Stimulated activated CD4-positive, alpha-beta T cell treated with anti-CD3 and anti-CD28 coated beads, Interleukin-15, amount 100 ng/mL, for 48 hours (primary cell): ENCODE measurements at regions not wholly inside any gene's neighbourhood (a gene's known extent, or its start where the extent isn't known, plus 50 kb on each side); places are given as distances from the start of the nearest gene placed in this dataset.
A peak's percentile ranks its signal among the peaks of the same experiment; 100 is the strongest.
"Not testable (repeated sequence)": the region's sequence is repeated elsewhere in the genome, so short reads cannot be mapped to it uniquely, and the experiment has no call there.

Experiments used
- DNase-seq, 2 donors: peaks; one replicate each; pipeline ENCODE4 v3.0.0-alpha.2; 2020; ENCODE audit warnings: low read depth in 2 of 2

DNA sequence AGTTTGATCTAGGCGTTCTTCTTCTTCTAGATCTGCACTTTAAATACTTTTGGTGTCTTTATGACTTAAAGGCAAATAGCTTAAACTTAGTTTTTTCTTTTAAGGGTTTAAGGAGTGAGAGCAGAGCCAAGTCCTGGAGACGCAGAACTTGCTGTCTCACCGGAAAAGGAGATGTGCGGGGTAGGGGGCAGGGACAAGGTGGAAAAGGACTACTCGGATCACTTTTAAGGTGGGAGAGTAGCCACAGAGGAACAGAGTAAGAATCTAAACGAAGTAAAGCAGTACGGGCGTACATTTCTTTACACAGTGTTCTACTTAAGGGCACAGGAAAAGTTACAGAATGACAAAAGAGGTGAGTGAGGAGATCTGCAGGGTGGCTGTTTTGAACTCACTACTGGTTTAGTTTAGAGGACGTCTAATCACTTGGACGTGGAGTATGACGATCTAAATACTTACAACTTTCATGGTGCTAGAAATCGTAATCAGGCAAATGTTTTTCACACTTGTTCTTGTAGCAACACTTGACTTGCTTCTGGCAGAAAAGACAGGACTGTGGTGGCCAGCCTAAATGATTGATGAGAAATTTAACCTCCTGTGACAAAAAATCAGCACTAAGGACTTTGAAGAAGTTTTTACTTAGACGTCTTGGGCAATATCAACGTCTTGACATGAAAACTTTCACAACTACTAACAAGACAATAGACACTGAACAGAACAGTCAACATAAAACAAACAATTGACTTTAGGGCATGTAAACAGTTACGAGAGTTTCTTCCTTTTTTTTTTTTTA lies 127.0 kb downstream of the ART5 start:
- not testable (repeated sequence) for DNase-seq

DNA sequence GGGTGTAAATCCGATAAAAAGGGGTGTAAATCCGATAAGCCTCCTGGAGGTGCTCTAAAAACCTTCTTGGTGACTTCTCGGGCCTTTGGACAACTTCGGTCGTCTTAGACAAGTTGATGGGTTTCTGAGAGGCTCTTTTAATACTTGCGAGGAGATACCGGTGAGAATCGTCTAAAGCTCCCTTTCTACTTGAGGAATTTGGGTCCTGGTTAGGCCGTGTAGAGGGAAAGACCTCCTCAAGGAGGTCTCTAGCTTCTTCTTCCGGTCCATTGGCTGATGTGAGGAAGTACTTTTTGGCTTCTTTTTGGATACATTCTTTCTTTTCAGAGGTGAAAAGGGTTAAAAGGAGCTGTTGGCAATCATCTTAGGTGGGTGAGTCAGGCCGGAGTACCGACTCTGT lies 128.5 kb downstream of the ART5 start:
- not testable (repeated sequence) for DNase-seq

DNA sequence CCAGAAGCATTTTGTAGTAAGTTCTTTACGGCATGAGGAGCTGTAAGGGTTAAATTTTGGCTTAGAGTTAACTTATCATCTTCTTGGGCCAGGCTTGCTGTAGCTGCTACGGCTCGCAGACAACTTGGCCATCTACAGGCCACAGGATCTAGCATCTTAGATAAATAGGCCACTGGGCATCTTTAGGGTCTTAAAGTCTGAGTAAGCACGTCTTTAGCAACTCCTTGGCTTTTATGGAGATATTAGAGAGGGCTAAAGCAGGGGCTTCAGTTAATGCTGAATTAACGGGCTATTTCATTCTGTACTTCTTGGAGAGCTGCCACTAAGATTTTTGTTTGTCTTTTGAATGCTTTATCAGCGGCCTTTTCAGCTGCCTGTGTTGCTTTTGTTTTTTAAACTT lies 129.0 kb downstream of the ART5 start:
- DNase-seq: not testable (repeated sequence)

DNA sequence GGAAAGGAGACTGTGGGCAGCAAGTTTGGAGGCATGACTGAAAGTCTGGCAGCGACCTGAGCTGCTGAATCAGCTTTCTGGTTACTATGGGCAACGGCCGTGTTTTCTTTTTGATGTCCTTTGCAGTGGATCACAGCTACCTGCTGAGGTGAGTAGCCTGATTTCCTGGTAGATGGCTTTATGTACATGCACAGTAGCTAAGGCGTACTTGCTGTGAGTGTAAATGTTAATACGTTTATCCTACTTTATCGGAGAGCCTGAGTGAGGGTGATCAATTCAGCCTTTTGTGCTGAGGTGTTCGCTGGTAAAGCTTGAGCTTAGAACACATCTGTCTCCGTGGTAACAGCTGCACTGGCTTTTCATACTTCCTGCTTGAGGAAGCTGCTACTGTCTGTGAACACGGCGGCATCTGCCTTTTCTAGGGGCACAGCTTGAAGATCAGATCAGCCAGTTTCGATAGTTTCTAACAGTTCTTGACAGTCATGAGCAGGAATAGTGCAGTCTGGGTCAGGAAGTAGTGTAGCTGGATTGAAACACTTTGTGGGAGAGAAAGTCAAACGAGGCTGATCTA lies 129.6 kb downstream of the ART5 start:
- peak; percentile 8 to 39 for DNase-seq

DNA sequence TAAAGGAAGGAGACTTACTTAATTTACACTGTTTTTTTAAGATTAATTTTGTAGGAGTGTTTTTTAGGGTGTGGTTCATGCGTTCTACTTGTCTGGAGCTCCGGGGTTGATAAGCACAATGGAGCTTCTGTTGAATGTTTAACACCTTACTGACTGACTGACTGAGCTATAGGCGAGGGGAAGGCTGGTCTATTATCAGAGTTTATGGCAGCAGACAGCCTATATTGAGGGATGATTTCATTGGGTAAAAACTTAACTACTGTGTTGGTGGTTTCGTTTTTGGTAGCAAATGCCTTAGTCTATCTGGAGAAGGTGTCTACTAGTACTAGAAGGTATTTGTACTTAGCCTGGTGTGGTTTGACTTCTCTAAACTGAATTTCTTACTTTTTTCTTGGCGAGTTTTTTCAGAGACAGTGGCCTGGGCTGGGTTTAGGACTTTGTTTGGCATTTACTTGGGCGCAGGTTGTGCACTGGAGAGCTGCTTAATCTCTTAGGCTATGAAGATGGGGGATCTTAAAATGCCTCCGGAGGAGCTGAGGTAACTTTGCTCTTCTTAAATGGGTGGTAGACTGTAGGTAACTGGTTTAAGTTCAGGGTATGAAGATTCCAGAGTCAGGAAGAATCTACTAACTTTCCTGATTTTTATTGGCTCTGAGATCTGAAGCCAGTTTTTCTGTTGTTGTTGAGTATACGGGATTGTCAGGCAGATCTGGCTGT lies 130.2 kb downstream of the ART5 start:
- DNase-seq: not testable (repeated sequence)

DNA sequence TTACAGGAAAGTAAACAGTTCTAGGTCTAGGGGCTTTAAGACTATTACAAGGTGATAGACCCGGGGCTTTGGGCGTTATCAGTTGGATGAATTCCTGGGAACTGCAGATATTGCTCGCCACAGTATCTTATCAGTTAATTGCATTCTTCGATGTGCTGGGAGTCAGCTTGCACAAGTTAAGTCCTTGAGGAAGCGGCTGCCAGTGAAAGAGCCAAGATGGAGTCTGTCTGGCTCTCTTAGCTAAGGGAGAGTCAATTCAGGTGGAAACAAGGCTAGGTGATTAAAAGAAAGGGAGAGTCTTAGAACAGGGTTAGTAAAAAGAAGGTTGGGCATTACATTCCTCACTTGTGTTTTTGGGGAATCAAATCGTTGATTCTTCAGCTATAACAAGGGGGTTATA lies 130.6 kb upstream of the ZNF195 start:
- DNase-seq: not testable (repeated sequence)

DNA sequence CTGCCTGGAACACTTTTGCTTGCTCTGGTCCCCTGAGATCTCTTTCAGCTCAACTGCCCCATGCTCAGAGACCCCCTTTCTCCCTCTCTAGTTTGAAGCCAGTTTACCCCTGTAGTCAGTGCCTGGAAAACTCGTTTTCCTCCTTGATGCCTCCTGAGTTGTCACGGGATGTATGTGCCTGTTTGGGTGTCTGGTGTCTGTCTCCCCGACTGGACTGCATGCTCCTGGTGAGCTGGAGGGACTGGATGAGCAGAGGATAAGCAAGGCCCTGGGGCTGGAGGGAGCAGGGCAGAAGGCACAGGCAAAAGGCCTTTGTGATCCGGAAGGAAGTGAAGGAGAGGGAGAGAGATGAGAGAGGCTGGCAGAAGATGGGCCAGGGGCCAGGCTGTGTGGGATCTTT lies 120.3 kb upstream of the ZNF195 start:
- DNase-seq: not testable (repeated sequence)

DNA sequence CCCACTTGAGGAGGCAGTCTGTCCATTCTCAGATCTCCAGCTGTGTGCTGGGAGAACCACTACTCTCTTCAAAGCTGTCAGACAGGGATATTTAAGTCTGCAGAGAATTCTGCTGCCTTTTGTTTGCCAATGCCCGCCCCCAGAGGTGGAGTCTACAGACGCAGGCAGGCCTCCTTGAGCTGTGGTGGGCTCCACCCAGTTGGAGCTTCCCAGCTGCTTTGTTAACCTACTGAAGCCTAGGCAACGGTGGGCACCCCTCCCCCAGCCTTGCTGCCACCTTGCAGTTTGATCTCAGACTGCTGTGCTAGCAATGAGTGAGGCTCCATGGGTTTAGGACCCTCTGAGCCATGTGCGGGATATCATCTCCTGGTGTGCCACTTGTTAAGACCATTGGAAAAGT lies 119.4 kb upstream of the ZNF195 start:
- DNase-seq: not testable (repeated sequence)

DNA sequence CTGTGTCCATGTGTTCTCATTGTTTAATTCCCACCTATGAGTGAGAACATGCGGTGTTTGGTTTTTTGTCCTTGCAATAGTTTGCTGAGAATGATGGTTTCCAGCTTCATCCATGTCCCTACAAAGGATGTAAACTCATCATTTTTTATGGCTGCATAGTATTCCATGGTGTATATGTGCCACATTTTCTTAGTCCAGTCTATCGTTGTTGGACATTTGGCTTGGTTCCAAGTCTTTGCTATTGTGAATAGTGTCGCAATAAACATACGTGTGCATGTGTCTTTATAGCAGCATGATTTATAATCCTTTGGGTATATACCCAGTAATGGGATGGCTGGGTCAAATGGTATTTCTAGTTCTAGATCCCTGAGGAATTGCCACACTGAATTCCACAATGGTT lies 114.2 kb upstream of the ZNF195 start:
- DNase-seq: not testable (repeated sequence)

DNA sequence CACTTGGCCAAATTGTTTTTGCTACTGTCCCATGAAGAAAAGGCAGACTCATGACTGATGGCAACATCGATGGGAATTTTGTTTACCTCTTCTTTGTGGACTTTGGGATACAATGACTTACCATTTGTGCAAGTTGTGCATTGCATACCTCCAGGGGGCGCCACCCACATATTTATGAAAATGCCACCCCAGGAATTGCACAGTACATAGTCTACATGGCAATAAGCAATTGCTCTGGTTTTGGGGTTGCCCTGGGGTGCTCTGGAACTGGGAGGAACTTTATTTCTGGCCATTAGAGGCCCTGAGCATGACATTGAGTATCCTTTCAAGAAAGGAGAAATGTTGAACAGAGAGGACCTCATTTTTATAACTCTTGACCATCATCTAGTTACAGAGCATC lies 109.1 kb upstream of the ZNF195 start:
- DNase-seq: not testable (repeated sequence)

DNA sequence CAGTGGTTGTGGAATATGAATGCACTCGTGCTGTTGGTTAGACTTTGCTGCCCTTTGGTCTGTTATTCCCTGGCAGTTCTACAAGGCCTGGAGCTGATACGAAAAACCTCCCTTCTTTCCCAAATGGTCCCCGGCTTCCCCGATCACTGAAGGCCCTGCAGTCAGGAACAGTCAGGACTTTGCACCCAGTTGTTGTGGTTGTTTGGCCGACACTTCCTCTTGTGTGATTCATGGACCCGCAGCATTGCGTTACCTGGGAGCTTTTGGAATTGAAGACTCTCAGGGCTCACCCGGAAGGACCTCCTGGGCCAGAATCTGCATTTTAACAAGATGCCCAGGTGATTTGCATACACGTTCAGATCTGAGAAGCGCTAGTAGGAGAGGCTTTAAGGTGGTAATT lies 106.8 kb upstream of the ZNF195 start:
- DNase-seq: not testable (repeated sequence)

DNA sequence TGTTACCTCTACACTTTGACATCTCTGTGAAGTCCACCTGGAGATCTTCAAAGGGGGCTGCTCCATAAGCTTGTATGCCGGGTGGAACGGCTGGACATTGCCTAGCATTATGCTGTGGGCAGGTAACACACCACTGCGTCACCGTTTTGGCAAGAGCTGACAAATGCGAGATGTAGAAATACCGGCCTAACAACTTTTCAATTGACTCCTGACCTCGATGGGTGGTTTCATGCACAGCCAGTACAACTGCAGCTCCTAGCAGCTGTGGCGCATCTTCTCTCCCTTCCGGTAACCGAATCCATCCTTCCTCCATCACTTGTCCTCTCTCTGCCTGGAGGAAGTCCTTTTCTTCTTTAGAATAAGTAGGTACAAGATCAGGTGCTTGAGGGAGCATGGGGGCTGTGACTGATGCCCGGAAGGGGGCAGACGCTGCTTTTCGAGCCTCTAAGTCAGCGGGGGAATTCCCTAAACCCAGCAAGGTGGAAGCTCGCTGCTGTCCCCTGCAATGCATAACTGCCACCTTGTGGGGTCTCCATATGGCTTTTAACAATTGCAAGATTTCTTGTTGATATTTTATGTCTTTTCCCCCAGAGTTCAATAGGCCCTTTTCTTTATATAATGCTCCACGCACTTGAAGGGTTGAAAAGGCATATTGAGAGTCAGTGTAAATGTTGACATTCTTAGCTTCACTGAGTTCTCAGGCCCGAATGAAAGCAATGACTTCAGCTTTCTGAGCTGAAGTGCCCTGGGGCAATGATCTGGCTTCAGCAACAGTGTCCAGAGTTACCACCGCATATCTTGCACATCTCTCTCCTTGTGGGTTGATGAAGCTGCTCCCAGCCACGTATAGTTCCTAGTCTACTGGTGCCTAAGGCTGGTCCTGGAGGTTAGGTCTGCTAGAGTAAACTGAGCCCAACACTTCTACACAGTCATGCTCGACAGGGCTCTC lies 98.3 kb upstream of the ZNF195 start:
- DNase-seq: not testable (repeated sequence)

DNA sequence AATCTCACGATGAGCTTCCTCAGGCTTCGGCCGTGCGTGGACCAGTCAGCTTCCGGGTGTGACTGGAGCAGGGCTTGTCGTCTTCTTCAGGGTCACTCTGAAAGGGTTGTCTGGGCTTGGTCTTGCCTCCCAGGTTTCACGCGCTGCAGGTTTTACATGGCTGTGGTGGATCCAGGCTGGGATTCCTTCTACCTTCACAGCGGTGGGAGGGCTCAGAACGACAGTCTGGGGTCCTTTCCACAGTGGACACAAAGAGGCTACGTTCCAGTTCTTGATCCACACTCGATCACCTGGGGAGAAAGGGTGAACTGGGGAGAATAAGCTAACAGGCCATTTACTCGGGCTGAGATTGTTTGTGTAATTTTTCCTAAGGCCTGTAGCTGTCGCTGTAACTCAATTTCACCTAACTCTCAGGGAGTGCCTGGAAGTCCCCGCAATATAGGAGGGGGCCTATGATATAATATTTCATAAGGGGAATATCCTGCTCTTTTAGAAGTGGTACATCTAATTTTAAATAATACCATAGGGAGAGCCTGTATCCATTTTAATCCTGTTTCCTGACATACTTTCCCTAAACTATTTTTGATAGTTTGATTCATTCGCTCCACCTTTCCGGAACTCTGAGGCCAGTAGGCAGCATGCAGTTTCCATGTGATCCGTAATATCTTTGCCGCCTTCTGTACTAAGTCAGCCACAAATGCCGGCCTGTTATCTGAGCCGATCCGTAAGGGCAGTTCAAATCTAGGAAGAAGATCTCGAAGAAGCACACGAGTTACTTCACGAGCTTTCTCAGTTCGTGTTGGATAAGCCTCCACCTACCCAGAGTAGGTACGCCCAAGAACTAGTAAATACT lies 97.4 kb upstream of the ZNF195 start:
- DNase-seq: not testable (repeated sequence)

DNA sequence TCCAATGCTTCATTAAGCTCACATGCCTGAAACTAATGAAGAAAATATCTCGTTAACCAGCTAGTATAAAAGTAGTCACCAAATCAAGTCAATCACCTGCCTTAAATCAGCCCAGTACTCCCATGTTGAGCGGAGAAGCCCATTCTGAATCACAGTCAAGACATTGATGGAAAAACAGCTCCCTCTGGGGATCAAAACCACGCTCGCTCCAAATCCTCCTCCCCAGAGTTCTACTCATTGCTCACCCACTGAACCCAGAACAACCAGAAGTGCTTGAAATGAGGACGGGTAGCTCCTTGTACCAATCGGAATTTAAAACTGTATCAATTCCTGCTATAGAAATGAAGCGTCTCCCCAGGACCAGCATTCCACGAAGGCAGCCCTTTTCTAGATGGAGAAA lies 90.0 kb upstream of the ZNF195 start:
- not testable (repeated sequence) for DNase-seq

DNA sequence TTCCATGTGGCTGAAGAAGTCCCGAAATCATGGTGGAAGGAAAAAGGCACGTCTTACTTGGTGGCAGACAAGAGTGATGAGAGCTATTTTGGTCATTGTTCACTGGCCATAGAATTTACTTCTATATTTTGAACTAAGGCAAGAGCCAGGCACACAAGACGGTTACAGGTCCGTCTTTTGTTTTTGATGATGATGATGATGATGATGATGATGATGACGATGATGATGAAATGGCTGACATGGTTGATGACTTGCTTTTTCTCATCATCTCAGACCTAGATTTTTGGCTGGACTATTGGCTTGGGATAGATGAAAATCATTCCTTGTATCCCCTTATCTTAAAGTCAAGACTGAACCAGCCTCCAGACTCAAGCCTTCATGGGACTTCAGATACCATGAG lies 88.7 kb upstream of the ZNF195 start:
- not testable (repeated sequence) for DNase-seq

DNA sequence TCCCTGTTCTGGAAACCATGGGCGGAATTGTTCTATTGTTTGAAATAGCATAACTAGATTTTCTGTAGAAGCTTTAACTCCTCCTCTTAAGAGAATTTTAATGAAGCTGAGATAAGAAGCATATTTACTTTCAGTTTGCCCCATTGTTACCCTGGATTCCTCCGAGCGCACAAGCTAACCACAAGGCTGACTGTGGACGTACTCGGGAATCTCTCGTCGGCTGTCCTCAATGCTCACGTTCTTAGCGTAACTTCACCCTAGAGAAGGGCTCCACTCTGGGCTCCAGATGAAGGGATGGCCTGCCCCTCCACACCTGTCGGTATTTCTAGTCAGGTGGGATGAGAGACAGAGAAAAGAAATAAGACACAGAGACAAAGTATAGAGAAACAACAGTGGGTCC lies 76.7 kb upstream of the ZNF195 start:
- DNase-seq: not testable (repeated sequence)

DNA sequence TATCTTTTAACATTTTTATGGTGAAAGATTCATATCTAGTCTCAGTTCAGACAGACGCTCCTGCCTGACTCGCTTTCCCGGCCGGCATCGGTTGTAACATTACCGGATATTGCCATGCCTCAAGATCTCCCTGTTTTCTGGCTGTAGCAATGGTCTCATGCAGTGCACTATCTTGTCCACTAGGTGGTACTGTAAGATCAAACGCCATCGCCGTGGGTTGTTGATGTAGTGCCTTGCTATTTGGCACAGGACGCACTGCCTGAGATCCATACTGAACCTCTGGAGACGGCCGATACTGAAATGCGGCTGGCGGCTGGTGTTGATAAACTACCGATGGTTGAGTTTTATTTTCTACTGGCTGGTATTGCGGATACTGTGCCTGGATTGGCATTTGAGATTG lies 75.9 kb upstream of the ZNF195 start:
- peak; percentile 17 to 35 for DNase-seq

DNA sequence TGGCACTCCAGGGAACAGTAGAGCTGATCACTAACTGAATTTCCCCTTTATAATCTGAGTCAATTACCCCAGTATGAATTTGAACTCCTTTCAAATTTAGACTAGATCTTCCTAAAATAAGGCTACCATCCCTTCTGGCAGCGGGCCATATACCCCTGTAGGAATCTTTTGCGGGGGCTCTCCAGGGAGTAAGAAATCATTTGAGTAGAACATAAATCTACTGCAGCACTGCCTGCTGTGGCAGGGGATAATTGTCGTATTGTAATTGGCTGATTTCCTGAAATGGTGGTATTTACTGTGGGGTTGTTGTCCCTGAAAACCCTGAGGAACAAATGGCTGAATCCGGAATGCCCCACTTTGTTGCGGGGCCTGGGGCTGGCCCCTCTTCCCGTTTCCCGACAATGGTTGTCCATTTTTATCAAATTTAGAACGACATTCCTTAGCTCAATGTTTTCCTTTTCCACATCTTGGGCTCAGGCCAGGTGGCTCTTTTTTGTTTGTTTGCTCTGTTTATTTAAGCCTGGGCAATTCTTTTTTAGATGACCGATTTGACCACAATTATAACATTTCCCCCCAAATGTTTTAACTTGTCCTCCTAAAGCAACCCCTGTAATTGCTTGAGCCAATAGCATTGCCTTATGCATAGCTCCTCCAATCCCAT lies 74.8 kb upstream of the ZNF195 start:
- not testable (repeated sequence) for DNase-seq

DNA sequence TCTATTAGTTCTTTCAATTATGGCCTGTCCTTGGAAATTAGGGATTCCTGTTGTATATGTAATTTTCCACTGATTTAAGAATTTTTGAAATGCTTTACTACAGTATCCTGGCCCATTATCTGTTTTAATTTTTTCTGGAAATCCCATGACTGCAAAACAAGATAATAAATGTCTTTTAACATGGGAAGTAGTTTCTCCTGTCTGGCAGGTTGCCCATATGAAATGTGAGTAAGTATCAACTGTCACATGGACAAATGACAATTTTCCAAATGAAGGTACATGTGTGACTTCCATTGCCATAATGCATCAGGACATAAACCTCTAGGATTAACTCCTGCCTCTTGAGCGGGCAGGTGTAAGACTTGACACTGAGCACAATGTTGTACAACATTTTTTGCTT lies 71.9 kb upstream of the ZNF195 start:
- not testable (repeated sequence) for DNase-seq

DNA sequence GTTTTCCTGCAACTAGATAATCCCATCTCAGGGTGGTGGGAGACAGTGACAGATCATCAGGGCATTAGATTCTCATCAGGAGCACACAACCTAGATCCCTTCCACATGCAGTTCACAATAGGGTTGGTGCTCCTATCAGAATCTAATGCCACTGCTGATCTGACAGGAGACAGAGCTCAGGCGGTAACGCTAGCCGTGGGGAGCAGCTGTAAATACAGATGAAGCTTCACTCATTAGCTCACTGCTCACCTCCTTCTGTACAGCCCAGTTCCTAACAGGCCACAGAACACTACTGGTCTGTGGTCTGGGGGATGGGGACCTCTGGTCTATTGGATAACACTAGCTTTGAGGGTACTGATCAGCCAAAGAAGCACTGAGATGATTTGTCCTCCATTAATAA lies 66.6 kb upstream of the ZNF195 start:
- DNase-seq: not testable (repeated sequence)
